ENCODE measurements at regions not wholly inside any gene's neighbourhood (a gene's known extent, or its start where the extent isn't known, plus 50 kb on each side); places are given as distances from the start of the nearest gene placed in this dataset.

DNA sequence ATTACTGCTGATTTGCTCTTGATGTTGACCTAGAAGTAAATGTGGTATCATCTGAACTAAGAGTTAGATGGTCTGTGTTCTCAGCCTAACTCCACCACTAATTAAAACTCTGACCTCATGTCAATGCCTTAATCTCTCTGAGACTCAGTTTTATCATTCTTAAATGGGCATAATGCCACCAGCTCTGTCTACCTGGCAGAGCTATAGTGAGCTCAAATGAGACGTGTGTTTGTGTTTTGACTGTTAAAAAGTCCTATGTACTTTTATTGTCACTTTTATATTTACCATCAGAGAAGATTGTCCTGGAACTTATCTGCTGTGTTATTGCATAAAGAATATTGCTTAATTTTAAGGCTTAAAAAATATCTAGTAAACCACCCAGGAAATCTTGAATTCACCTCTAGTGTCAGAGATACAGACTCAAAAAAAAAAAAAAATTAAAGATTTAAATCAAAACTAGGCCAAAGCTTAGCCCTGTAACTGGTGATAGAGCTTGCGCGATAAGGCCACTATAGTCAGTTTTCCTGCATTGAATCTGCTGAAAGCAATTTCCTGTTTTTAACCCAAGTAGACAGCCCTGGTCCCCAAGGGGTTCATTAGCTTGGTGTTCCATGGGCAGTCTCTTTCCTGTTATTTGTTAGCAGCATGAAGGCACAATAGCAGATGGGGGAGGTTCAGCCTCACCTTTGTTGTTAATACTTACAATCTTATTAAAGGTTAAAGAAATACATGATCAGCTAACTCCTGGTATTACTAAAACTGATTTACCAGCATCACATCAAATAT lies 261.8 kb downstream of the ATP23 start:
- DNase-seq = no peak

DNA sequence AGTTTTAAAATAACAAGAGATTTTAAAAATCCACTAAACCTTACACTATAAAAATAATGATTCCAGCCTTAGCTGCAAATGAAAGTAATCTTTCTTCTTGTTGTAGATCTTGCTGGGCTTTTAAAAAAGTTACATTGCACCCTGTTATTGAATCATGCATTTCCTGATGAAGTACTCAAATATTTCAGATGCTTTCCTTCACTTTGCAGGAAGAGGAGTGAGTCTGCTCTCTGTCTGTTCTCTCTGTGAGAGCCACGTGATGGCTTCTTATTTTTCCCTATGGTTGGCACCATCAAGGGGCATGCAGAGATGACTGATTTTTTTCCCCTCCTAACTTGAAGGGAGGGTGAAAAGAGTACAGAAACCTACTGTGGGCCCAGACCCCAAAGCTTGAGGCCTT lies 262.7 kb downstream of the ATP23 start:
- no peak for DNase-seq

DNA sequence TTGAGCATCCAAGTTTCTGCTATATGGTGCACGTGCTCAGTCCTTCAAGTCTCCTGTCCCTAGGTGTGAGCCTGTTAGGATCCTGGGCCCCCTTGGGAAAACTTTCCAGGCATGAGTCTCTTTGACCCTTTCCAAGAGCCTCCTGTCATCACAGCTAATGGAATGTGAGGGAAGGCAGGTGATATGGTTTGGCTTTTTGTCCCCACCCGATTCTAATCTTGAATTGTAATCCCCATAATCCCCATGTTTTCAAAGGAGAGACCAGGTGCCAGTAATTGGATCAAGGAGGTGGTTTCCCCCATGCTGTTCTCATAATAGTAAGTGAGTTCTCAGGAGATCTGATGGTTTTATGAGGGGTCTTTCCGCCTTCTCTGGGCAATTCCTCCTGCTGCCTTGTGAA lies 265.5 kb downstream of the ATP23 start:
- DNase-seq = no peak

DNA sequence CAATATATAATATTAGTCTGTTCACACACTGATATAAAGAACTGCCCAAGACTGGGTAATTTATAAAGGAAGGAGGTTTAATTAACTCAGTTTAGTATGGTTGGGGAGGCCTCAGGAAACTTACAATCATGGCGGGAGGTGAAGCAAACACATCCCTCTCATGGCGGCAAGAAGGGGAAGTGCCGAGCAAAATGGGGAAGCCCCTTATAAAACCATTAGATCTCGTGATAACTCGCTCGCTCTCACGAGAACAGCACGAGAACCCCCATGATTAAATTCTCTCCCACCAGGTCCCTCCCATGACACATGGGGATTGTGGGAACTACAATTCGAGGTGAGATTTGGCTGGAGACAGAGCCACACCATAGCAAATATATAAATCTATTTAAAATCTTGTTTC lies 269.8 kb downstream of the ATP23 start:
- no peak for DNase-seq

DNA sequence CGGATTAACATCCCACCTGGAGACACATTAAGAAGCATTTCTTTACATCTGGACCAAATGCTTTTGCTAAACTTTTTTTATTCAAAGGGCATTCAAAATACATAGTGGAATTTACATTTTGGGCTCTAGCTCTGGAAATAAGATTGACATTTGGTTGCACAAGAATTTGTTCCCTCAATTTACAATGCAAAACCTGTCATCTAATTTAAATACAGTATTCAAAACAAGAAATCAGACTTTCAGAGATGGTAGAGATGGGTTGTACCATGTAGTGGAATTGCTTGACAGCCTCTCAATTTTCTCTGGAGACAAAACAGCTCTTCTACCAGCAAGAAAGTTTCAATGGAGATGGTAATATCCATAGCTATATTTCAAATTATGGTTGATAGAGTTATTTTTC lies 275.8 kb downstream of the ATP23 start:
- DNase-seq = no peak

DNA sequence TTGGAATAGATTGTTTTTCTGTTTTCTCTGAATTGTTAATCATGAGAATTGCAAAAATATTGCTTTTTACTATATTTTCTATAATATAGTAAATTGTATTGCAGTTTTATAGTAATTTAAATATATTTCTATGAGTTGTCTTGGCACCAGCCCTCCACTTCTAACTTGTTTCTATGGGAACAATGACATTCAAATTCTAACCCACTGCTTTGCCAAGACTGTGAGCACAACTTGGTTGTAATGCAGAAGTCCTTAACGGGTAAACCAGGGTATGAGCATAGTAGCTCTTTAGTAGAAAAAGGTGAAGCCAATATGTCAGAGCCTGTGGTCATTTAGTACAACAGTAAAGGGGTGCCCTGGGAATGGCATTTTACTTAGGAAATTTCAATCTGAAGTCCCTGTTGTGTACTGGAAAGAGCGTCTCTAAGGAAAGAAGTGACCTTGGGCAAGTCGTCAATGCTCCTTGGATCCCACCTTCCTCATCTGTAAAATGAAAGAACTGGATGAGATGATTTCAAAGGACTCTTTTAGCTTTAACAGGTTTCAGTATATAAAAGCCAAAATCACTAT lies 283.3 kb downstream of the ATP23 start:
- no peak for DNase-seq

DNA sequence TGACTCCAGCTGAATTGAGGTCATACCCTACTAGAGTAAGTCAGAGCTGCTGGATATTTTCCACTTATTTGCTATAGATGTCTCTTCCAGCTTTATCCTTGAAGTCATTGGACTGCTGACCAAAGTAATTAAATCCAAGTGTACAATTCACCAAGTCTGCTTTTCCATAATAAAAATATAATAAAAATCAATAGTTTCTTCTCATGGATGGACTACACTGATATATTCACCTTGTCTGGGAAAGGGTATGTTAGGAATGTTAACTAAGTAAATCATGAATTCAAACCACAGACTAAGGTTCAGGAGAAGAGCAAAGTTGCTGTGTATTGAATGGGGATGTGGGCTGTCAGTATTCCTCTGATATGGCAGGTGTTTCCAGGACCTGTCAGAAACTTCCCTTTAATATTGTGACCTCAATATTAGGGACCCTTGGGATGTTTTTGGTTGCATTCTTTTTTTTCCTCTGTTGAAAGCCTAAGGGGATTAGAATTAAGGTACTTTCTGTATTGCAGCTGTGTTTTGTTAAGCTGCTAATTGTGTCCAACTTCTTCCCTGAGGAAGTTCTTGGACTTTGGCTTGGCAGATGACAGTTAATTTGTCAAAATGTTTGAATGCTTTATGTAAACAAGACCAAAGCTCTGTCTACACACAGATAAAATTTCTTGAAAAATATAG lies 284.0 kb downstream of the ATP23 start:
- no peak for DNase-seq

DNA sequence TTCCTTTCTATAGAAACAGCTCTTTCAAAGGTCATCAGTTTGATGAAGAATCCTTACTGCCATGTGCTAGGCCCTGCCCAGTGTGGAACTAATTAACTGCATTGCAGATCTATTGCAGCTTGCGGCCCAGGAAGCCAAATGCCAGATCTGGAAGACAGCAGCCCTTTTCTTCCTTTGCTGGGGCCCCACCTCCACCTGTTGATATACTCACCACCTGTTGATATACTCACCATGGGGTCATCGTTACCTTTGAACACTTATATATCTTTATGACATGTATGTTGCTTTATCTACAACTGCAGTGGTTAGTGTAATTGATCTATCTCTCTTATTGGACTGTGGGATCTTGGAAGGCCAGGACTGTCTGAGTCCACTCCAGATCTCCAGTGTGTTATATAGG lies 292.5 kb downstream of the ATP23 start:
- no peak for DNase-seq

DNA sequence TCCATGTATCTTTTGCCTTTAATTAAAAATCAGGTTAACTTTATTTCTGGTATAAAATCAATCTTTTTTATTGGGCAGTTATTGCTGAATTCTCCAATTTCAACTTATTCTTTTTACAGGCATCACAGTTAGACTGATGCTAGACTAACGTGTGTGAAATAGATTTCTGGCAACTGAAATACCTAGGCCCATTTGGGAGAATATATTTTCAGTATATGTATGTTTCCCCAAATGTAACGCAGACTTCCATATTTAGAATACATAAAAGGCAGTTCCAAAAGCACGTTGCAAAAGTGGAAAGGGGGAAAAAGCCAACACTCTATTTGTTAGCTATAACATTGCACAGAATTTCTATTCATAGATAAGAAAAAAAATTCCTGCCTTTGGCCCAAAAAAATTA lies 297.0 kb downstream of the ATP23 start:
- DNase-seq = no peak

DNA sequence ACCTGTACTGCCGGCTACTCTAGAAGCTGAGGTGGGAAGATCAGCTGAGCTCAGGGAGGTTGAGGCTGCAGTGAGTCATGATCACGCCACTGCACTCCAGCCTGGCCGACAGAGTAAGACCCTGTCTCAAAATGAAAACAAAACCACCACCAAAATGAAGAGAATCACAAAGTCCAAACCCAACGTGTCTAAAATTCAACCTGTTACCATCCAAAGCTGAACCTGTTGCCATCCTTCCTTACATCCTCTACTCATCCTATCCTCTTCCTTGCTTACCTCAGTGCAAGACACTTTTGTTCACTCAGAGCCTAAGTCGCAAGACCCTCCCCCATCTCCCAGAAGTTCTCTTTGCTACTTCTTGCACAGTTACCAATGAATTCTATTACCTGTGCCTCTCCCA lies 299.7 kb downstream of the ATP23 start:
- DNase-seq = no peak

DNA sequence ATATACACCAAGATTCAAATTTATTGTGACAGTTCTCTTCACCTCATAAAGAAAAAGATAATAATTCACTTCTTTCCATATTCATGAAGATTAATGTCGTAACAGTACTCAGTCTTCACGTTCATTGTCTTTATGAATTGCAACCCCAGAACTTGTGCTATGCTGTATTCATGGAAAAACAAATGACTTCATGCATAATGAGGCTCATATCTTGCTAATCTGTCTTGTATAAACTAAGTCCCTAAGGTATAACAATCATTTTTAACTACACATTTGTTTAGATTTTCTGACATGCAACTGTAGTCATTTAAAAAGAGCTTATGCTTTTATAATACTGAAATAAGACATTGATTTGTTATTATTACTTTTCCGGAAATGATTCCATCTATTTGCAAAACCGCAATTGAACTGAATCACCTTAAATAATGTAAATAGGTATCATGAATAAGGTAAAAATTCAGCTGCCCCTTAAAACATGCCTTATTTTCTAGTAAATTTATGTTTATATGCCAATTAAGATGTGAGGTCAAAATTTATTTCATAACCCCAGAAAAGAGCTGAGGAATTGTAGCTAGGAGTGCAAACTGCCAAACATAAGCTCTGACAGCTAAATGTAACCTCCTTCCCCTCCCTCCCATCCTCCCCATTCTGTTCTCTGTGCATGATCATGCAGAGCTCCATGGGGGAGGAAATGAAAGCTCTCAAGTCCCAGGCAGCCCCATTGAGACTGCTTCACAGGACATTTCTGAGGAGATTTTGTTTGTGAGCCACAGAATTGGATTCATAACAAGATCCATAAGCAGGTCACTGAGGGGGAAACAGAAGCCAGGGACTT lies 301.6 kb downstream of the ATP23 start:
- DNase-seq = no peak

DNA sequence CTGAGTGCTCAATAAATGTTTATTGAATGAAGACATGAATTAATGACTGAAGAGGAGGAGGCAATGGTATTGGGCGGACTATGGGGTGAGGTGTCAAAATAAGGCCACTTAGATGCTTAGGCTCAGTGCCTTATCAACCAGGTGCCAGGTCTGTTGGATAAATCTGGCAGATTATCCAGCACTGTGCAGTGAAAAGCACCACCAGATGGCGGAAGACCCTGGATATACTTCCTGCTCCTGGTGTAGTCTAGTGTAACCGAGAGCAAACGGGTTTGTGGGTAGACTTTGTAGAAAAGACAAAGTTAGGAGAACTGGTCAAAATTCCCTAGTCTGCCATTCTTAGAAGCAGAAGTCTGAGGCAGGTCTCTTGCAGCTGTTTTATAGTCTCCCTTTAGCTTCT lies 306.3 kb downstream of the ATP23 start:
- DNase-seq = no peak

DNA sequence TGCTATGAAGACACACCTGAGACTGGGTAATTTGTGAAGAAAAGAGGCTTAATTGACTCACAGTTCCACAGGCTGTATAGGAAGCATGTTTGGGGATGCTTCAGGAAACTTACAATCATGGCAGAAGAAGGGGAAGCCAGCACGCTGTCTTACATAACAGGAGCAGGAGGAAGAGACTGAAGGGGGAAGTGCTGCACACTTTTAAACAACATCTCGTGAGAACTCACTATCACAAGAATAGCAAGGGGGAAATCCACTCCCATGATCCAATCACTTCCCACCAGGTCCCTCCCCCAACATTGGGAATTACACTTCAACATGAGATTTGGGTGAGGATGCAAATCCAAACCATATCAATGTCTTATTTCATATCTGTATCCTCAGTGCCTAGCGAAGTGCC lies 307.2 kb downstream of the ATP23 start:
- peak in 2 of 4 experiments; percentile 5 to 13 for DNase-seq

DNA sequence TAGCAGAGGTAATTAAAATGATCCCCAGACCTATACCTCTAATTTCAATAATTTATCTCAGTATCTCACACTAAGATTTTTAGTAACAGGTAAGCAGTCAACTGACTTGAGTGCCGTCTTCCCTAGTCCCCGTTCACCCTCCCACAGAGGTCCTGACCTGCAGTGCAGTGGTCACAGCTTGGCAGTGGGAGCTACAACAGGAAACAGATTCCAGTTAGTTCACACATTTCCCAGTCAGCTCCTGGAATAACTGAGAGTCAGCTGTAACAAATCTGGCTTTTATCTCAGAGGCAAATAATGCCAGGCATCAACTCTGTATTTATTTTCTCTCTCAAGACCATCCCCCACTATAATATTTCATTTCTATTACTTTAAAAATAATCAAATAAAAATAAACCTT lies 308.2 kb downstream of the ATP23 start:
- no peak for DNase-seq

DNA sequence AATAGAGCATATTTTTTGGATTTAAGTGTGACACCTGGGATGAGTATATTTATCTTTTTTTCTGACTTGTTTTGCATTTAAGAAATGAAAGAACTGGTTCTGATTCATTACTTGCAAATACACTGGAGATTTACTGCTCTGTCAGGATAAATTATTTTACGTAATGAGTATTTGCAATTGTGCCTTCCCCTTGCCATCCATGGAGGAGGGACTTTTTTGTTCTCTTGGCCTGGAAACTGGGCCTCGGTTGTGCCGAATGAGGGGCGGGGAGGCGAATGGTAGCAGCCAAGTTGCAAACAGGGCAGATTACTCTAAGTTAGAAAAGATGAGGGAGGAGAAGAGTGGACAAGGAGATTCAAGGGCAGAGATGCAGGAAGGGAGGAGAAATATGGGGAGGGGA lies 308.7 kb downstream of the ATP23 start:
- DNase-seq = no peak

DNA sequence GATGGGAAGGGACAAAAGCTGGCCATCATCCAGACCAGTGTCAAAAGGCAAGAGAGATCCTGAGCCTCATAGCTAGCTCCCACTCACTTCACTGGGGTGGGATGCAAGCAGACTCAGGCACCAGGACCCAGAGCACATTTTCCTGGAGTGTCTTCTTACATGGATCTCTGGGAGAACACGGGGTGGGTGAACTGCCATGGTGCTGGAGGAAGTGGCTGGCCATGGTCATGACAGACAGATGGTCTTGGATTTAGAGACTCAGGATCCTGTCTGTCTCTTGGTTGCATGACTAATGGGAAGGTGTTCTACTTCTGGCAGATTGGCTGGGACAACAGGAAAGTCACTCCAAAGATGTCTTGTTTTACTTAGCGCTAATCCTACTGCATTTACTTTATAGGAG lies 311.5 kb downstream of the ATP23 start:
- DNase-seq = no peak

DNA sequence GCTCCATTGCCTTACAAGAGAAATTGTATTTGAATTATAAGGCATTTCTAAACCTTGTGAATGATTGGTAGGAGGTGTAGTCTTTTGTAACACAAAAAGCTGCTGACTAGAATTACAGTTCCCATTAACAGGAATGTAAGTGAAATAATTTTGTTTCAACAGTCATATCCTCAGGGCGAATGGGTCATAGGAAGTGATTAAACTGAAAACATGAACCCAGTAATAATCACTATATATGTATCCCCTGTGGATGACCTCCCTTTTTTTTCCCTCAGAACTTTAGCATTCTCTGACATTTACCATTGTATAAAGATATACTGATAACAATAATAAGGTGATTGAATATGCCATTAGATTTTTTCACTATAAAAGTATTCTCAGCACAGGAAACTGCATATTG lies 312.3 kb downstream of the ATP23 start:
- DNase-seq = no peak

DNA sequence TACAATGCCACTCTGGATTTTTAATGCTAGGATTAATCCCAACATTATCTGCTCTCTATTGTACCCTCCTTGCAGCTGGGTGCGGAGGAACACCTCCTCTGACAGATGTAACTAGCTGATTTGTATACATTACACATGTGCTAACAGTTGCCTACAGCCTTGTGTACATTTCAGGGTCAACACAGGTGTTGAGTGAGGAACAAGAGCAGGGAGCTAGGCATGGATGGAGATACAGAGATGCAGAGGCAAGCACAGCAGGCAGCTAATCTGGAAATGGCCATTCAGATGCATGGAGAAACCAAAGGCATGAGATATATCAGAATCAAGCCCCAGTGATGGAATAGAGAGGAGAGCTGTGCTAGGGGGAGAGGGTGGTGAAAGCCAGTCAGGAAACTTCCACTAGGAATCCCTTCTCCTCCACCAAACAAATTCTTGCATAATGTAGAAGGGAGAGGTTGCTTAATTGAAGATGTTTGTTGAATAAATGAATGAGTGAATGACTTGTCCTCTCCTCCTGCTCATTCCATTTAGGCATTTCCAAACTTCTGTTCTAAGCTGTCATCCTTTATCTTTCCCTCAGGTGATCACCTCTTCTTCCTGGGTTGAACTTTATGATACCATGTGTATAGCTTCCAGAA lies 313.2 kb downstream of the ATP23 start:
- DNase-seq = no peak

DNA sequence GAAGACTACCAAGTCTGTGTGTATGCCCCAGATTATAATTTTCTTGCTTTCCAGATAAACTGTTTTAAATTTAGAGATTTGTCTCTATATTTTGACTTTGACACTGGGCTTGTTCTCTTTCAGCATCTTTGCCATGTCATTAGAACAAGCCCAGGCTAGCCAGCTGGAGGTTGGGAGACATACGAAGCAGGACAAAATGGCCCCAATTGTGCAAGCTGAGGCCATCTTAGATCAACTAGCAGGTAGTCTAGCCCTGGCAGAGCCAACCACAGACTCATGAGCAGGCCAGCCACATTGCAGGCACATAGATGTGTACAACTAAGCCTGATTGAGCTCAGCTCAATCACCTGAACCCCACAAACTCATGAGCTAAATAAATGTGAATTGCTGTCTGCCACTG lies 321.4 kb downstream of the ATP23 start:
- DNase-seq = no peak

DNA sequence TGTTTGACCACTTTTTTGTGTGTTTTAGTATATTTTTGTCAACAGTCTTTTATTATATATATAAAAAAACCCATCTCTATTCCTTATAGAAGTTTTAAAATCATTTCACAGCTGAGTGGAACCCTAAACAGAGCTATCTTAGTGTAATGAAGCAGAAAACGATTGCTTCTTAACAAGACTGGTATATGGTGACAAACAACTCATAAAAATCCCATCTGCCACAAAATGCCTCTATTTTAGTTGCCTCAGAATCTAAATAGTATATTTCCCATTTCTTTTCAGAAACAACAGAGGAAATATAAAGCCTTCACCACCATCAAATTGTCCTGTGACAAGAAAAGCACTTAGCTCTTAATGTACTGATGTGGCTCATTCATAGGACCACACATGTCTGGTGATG lies 322.4 kb downstream of the ATP23 start:
- no peak for DNase-seq

DNA sequence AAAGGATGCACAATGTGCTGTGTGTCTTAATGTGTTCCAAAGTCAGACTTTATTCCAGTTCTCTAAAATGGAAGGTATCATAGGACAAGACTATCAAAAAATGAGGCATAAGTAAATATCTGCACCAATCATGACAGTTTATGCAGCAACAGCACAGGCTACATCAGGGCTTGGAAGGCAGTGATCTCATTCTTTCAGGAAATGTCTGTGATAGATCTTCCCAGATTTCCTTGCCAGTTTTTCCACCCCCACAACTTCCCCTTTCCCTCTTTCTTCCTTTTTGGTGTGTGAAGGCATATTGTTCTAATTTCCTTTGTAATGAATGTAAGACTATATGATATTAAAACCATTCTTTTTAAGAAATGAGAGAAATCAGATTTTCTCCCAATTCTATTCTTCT lies 326.7 kb downstream of the ATP23 start:
- DNase-seq = no peak

DNA sequence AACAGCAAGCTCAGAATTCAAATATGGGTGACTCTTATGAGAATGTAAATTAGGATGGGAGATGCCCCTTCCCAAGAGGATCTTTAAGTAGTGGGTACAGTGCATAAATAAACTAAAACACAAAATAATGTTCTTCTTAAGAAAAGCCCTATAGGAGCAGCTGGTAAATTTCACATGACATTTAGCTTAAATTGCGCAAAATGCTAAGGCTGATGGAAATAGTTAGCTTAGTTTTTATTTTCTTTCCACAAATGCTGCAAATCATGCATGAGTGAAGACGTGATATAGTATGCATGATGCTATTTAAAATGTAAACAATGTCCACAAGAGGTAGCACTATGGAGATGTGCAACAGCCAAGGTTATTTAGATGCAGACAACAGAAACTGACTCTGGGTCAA lies 328.1 kb downstream of the ATP23 start:
- DNase-seq = no peak
